ENCODE measurements at regions not wholly inside any gene's neighbourhood (a gene's known extent, or its start where the extent isn't known, plus 50 kb on each side); places are given as distances from the start of the nearest gene placed in this dataset.

DNA sequence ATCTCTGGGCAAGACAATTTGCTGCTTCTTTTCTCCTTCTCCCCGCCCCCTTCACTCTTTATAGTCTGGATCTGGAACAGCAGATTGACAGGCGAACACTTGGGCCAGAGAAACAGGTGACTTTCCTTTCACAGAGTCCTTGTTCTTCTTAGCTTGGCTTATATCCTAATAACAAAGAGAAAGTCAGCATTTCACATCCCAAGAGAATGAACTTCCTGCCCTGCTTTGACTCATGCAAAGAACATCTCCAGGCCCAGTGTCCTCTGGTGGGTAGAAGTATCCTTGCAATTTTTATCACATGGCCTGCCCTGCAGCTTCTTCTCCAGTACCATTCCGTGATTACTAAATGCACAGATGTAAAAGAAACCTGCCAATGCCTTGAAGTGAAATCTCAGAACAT is 764.4 kb downstream of the ADGRL2 start:
- Histone ChIP-seq H3K4me3 (ENCODE audit: low read depth, low read length, poor library complexity, severe bottlenecking) (no peak overlapping the region), H3K9me3 (ENCODE audit: low read depth, low read length, poor library complexity, severe bottlenecking) (no peaks in the 10 kb centered on the region), H3K4me1 (ENCODE audit: insufficient read depth, low read length, poor library complexity, severe bottlenecking) (no peaks in the 10 kb centered on the region), H3K27me3 (replicated peaks; ENCODE audit: insufficient read depth, low read depth, low read length, poor library complexity) (no peaks in the 10 kb centered on the region), H3K27ac (ENCODE audit: low read depth, low read length, poor library complexity, severe bottlenecking) (no peak overlapping the region), H3K36me3 (ENCODE audit: insufficient read depth, low read length, poor library complexity, severe bottlenecking) (no peaks in the 10 kb centered on the region)
- ChIA-PET CTCF (no interaction called here), POLR2A (ENCODE audit: low non-redundant PET) (no interaction called here)
- intact Hi-C loops (cut with micrococcal nuclease; ENCODE audit: unreplicated experiment) = no loop called here
- TF ChIP-seq, protein P1, sequence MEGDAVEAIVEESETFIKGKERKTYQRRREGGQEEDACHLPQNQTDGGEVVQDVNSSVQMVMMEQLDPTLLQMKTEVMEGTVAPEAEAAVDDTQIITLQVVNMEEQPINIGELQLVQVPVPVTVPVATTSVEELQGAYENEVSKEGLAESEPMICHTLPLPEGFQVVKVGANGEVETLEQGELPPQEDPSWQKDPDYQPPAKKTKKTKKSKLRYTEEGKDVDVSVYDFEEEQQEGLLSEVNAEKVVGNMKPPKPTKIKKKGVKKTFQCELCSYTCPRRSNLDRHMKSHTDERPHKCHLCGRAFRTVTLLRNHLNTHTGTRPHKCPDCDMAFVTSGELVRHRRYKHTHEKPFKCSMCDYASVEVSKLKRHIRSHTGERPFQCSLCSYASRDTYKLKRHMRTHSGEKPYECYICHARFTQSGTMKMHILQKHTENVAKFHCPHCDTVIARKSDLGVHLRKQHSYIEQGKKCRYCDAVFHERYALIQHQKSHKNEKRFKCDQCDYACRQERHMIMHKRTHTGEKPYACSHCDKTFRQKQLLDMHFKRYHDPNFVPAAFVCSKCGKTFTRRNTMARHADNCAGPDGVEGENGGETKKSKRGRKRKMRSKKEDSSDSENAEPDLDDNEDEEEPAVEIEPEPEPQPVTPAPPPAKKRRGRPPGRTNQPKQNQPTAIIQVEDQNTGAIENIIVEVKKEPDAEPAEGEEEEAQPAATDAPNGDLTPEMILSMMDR (conservative IDR thresholded peaks at IDR 0.05; ENCODE audit: low read depth, low read length) = no peak
- TF ChIP-seq EZH2 (IDR thresholded peaks at IDR 0.05; ENCODE audit: borderline replicate concordance, low read depth, low read length, poor library complexity, severe bottlenecking) = no peak
- peak; percentile 34 for DNase-seq (ENCODE audit: low spot score)
- no TSS peak for BruUV-seq (replicated peaks)

DNA sequence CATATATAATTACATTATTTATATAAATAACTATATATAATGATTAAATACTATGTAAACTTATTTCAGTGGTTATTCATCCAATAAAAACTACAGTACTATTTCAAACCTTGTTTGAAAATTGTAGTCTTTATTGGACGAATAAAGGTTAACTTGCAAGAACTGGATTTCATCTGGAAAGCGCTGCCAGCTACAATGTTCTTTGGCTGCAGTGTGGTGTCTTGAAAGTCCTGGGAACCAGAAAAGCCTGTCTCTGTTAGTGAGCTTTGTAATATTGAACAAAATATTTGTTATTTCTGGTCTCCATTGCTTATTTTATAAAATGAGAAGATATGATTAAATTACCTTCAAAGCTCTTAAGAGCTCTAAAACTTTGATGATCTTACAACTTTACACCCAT is 763.6 kb downstream of the ADGRL2 start:
- intact Hi-C loops (cut with micrococcal nuclease; ENCODE audit: unreplicated experiment) = no loop called here
- BruUV-seq (replicated peaks) = no TSS peak

DNA sequence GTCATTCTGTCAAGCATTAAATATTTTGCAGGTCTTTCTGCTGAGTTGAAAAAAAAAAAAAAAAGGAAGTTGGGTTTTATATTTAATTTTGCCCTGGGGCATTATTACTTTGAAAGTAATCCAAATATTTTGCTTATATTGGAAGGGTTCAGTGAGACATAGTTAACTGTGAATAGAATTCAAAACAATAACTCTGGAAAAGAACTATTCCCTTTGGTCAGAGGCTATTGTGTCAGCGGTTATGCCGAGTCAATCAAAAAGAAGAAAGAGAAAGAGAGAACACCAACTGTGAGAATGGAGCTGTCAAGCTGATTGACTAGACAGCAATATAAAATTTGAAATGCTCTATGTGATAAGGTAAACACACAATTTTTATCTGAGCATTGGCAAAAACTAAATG is 761.7 kb downstream of the ADGRL2 start:
- intact Hi-C loops (cut with micrococcal nuclease; ENCODE audit: unreplicated experiment) = no loop called here
- Histone ChIP-seq H3K4me3 (ENCODE audit: low read depth, low read length, poor library complexity, severe bottlenecking) (no peak overlapping the region), H3K27ac (ENCODE audit: low read depth, low read length, poor library complexity, severe bottlenecking) (no peak overlapping the region), H3K4me1 (ENCODE audit: insufficient read depth, low read length, poor library complexity, severe bottlenecking) (no peaks in the 10 kb centered on the region), H3K27me3 (replicated peaks; ENCODE audit: insufficient read depth, low read depth, low read length, poor library complexity) (no peaks in the 10 kb centered on the region), H3K36me3 (ENCODE audit: insufficient read depth, low read length, poor library complexity, severe bottlenecking) (no peaks in the 10 kb centered on the region), H3K9me3 (ENCODE audit: low read depth, low read length, poor library complexity, severe bottlenecking) (no peaks in the 10 kb centered on the region)
- BruUV-seq (replicated peaks) = no TSS peak
- ChIA-PET CTCF (no interaction called here), POLR2A (ENCODE audit: low non-redundant PET) (no interaction called here)
- TF ChIP-seq EZH2 (IDR thresholded peaks at IDR 0.05; ENCODE audit: borderline replicate concordance, low read depth, low read length, poor library complexity, severe bottlenecking) = no peak
- TF ChIP-seq, protein P1 (conservative IDR thresholded peaks at IDR 0.05; ENCODE audit: low read depth, low read length) = no peak
- no peak for DNase-seq (ENCODE audit: low spot score)

More for the DNA sequence above, 763.6 kb downstream of the ADGRL2 start:
- DNase-seq (ENCODE audit: low spot score) = no peak
- CTCF ChIA-PET = no interaction called here
- no peak overlapping the region for H3K27ac ChIP-seq (ENCODE audit: low read depth, low read length, poor library complexity, severe bottlenecking)
- no peaks in the 10 kb centered on the region for H3K9me3 ChIP-seq (ENCODE audit: low read depth, low read length, poor library complexity, severe bottlenecking)
- no peaks in the 10 kb centered on the region for H3K4me1 ChIP-seq (ENCODE audit: insufficient read depth, low read length, poor library complexity, severe bottlenecking)
- no peaks in the 10 kb centered on the region for H3K36me3 ChIP-seq (ENCODE audit: insufficient read depth, low read length, poor library complexity, severe bottlenecking)
- POLR2A ChIA-PET (ENCODE audit: low non-redundant PET) = no interaction called here
- H3K4me3 ChIP-seq (ENCODE audit: low read depth, low read length, poor library complexity, severe bottlenecking) = no peak overlapping the region
- H3K27me3 ChIP-seq (replicated peaks; ENCODE audit: insufficient read depth, low read depth, low read length, poor library complexity) = no peaks in the 10 kb centered on the region
- TF ChIP-seq, protein P1 (conservative IDR thresholded peaks at IDR 0.05; ENCODE audit: low read depth, low read length) = no peak
- TF ChIP-seq EZH2 (IDR thresholded peaks at IDR 0.05; ENCODE audit: borderline replicate concordance, low read depth, low read length, poor library complexity, severe bottlenecking) = no peak

Measured in A673 (cell line).